ENCODE measurements at regions not wholly inside any gene's neighbourhood (a gene's known extent, or its start where the extent isn't known, plus 50 kb on each side); places are given as distances from the start of the nearest gene placed in this dataset.

- TF ChIP-seq POLR2AphosphoS5 (IDR thresholded peaks at IDR 0.05) (no peak), POLR2A (IDR thresholded peaks at IDR 0.05) (no peak)
Observed at GRCh38 chr12:127984386-127985055, 282.4 kb upstream of the TMEM132C start.

Data from stomach (tissue), 4 donors.